ENCODE measurements at regions not wholly inside any gene's neighbourhood (a gene's known extent, or its start where the extent isn't known, plus 50 kb on each side); places are given as distances from the start of the nearest gene placed in this dataset.

GRCh38 chr1:221902961-221903360 lies 161.1 kb upstream of the DUSP10 start:
- no peak for DNase-seq

DNA sequence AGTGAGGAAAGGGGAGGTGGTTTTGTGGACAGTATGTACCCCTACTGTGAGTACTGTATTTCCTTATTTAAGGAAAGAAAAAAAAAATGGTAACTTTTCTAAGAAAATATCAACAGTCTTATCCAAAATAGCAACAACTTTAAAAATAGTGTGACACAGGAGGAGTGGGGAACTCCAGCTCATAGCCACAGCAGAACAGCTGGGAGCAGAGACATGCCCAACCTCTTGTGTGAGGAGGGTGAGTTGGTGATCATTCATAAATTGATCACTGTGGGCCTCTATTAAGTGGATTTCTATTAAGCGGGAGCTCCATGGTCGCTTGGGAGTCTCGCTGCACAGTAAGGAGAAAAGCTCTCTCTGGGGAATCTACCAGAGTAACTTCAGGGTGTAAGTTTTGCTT lies 158.8 kb upstream of the DUSP10 start:
- DNase-seq = no peak

- no peak for DNase-seq
Observed at GRCh38 chr1:221897321-221897721, 155.4 kb upstream of the DUSP10 start.

GRCh38 chr1:221892301-221892830 lies 150.5 kb upstream of the DUSP10 start:
- no peak for DNase-seq

GRCh38 chr1:221891708-221892107 lies 149.8 kb upstream of the DUSP10 start:
- DNase-seq = no peak

DNA sequence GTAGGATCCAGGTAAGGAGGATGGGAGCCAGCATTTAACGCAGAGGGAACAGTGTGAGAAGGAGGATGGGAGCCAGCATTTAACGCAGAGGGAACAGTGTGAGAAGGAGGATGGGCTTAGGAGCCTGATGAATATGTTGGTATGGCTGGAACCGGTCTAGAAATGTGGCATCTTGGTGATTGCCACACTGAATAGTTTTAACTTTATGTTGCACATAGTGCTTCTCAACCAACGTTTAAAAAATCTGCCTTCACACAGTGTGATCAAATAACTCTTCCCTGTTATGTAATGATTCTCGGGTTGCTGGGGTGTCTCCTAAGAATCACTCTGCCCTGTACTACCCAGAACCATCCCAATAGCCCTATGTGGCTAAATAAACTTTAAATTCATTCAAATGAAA lies 146.9 kb upstream of the DUSP10 start:
- DNase-seq = no peak

DNA sequence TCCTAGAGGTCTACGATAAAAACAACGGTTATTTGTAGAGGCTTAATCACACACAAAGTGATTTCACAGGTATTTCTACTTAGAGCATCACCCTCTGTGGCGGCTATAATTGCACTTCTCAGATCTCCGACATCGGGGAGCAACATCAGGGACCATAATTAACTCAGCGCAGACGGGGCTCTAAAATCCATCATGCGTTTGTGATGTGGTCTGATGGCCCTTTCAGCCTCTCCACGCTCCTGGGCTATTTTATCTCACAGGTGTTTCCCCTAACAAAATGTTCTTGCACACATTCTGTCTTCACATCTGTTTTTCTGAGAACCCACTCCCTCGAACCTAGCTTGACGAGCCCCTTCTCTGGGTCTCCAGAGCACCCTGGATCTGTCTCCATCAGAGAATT lies 146.3 kb upstream of the DUSP10 start:
- DNase-seq = no peak

- no peak for DNase-seq
Observed at GRCh38 chr1:221887758-221888157, 145.9 kb upstream of the DUSP10 start.

- no peak for DNase-seq
Observed at GRCh38 chr1:221887415-221887746, 145.5 kb upstream of the DUSP10 start.

GRCh38 chr1:221886743-221887414 lies 145.0 kb upstream of the DUSP10 start:
- DNase-seq = no peak

GRCh38 chr1:221886311-221886710 lies 144.4 kb upstream of the DUSP10 start:
- DNase-seq = no peak

DNA sequence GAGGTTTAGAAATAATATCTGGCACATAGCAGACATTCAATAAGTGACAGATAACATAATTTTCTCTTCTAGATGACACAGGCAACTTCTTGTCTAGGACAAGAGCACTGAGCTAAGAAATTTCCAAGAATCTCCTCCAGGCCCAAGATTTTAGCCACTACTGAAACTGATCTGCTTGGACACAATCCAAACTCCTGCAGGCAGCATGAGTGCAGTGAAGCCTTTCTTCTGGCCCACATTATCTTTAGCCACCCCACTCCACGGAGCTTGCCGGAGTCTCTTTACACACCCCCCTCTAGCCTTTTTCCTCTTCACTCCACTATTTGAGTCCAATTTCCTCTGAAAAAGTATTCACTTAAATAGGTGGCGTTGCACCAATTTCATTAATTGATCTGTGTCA lies 142.9 kb upstream of the DUSP10 start:
- DNase-seq = no peak

DNA sequence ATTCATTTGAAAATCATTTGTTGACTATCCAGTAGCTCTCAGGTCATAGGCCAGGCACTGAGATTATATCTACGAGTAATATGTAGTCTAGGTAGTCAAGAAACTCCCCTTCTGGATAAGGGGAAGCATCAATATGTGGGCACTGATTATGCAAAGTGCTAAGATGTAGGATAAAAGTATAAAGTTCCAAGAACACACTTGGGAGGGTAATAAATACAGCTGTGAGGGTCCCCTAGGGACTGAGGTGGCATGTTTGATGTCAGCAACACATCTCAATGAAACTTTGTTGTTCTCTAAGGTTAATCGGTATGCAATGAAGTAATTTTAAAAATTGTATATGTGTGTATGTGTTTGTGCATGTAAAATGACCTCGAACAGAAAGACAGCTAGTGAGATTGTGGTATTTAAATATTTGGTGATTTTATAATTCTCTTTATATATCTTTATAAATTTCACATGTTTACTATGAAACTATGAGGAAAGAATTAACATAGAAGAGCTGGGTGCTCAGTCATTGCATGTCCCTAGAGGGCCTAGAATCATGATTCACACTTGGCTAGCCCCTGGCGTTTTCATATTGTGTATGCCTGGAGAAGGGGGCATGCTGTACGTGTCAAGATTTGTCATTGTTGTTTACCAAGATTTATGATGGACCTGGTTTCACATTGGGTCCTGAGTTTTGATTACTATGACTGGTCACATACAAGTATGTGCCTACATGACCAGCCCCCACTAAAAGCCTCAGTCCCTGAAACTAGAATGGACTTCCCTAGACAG lies 140.1 kb upstream of the DUSP10 start:
- DNase-seq = no peak

GRCh38 chr1:221880182-221880581 lies 138.3 kb upstream of the DUSP10 start:
- no peak for DNase-seq

GRCh38 chr1:221878134-221878533 lies 136.2 kb upstream of the DUSP10 start:
- DNase-seq = no peak

DNA sequence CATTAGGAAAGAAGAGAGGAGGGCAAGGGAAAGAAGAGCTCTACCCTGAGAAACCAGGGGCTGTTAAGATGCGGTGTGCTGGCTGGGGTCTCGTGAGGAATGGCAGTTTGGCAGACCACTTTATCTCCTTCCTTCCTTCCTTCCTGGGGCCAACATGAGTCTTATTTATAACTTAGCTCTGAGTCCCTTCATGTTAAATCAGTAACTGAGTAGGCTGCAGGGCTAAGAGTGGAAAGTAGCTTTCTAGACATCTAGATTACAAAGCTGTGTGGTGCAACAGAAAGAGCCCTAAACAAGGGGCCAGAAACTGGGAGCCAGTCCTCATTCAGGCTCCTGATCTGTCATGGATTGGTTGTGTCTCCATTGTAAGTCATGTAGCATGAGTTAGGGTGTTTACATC lies 135.4 kb upstream of the DUSP10 start:
- no peak for DNase-seq

- no peak for DNase-seq
Observed at GRCh38 chr1:221875004-221875330, 133.1 kb upstream of the DUSP10 start.

GRCh38 chr1:221874285-221875003 lies 132.6 kb upstream of the DUSP10 start:
- no peak for DNase-seq

- DNase-seq = no peak
Observed at GRCh38 chr1:221873673-221874072, 131.8 kb upstream of the DUSP10 start.

DNA sequence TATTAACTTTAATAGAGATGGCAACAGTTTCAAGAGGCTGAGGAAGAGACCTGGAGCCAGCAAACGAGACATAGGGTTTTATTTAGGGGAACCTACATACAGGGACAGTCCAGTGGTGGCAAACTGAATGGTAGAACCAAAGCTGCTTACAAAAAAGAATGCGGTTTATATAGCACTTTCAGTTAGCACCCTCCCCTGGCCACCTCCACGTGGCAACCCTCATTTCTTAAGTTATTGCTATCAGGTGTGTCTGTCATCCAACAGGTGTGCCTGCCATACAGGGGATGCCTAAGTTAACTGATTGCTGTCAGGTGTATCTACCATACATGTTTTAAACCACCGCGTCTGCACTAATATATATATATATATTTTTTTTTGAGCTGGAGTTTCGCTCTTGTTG lies 129.2 kb upstream of the DUSP10 start:
- DNase-seq = no peak

DNA sequence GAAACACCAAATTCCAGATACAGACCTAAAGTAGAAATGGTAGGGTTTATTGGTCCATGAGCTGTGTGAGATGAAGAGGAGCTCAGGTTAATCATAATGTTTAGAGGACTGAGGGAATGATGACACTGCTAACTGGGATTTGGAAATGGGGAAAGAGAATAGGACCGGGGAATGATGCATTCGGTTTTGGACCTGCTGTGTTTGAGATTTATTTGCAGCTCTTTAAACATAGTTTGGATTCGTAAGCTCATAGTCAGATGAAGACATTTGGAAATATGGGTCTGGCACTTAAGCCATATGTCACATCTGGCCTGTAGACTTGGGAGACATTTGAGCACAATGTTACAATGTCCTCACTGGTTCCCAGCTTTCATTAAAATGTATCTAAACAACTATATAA lies 127.9 kb upstream of the DUSP10 start:
- no peak for DNase-seq

- DNase-seq = no peak
Observed at GRCh38 chr1:221868593-221869303, 126.9 kb upstream of the DUSP10 start.

DNA sequence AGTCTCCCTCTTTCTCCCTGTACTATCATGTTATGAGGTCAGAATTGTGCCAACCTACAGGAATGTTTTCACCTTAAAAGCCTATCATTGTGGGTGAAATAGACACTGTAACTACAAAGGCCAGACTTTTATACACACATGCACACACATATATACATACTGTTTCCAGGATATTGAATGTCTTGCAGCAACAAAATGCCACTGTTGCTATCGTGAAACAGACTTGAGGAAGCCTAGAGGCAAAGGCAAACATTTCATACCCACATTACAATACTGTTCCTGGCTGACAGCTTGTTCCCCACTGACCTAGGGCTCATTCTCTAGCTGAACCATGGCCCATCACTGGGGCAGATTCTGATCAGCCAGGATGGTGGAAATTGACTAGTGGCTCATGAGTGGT lies 125.1 kb upstream of the DUSP10 start:
- DNase-seq = no peak
